Liver (tissue), 3 donors: ENCODE measurements at regions not wholly inside any gene's neighbourhood (a gene's known extent, or its start where the extent isn't known, plus 50 kb on each side); places are given as distances from the start of the nearest gene placed in this dataset.

ENCODE experiments used
- CTCF ChIP-seq: fragments of 150-350 bp; IDR thresholded peaks from 2 replicates; pipeline ENCODE4 v1.5.1; 2017; ENCODE audit warnings: improper control_type of control experiment, low read depth, low read length; ENCODE audit not compliant: missing input control
- EGR1 ChIP-seq, 2 donors: IDR thresholded peaks; 2 replicates each; pipeline ENCODE4 v1.6.1; 2016 to 2018; ENCODE audit warnings: antibody characterized with exemption in 2 of 2, low read depth in 2 of 2
- GABPA ChIP-seq, 2 donors: IDR thresholded peaks in 1 of 2; conservative IDR thresholded peaks in 1 of 2; 2 replicates each; pipeline ENCODE4 v1.6.1; 2016; ENCODE audit warnings: antibody characterized with exemption in 2 of 2, mild to moderate bottlenecking in 1 of 2, moderate library complexity in 1 of 2
- MAX ChIP-seq: IDR thresholded peaks from 2 replicates; pipeline ENCODE4 v1.6.1; 2016; ENCODE audit warnings: antibody characterized with exemption
- REST ChIP-seq: IDR thresholded peaks from 2 replicates; pipeline ENCODE4 v1.6.1; 2016; ENCODE audit warnings: antibody characterized with exemption, mild to moderate bottlenecking
- TAF1 ChIP-seq: conservative IDR thresholded peaks from 2 replicates; pipeline ENCODE4 v1.6.1; 2016; ENCODE audit warnings: antibody characterized with exemption, mild to moderate bottlenecking
- YY1 ChIP-seq: IDR thresholded peaks from 2 replicates; pipeline ENCODE4 v1.6.1; 2016; ENCODE audit warnings: antibody characterized with exemption, mild to moderate bottlenecking
- TF ChIP-seq, protein P1 (sequence below): IDR thresholded peaks from 2 replicates; pipeline ENCODE4 v1.6.1; 2016; ENCODE audit warnings: antibody characterized with exemption
- donor health status: healthy.
- donor health status: healthy.

DNA sequence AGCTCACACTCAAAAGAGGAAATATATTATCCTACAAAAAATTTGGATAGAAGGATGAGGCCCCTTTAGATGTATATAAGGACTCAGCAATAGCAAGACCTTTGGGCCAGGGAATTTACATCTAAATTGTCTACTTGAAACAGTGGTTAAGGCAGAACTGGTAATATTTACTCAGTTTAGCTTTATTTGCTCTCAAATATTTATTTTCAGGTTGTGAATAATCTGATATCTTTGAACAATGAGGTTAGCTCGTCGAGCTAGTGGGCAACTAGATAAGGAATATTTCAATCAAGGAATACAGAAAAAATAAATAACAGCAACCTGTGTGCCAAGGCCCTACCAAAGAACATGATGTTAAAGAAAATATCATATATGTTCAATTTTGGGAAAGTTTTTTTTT is 966.3 kb downstream of the DTWD2 start:
- no peak for TF ChIP-seq CTCF
- no peak for TF ChIP-seq EGR1 (IDR thresholded peaks at IDR 0.05; ENCODE audit: low read depth in 2 of 2)
- TF ChIP-seq, protein P1, sequence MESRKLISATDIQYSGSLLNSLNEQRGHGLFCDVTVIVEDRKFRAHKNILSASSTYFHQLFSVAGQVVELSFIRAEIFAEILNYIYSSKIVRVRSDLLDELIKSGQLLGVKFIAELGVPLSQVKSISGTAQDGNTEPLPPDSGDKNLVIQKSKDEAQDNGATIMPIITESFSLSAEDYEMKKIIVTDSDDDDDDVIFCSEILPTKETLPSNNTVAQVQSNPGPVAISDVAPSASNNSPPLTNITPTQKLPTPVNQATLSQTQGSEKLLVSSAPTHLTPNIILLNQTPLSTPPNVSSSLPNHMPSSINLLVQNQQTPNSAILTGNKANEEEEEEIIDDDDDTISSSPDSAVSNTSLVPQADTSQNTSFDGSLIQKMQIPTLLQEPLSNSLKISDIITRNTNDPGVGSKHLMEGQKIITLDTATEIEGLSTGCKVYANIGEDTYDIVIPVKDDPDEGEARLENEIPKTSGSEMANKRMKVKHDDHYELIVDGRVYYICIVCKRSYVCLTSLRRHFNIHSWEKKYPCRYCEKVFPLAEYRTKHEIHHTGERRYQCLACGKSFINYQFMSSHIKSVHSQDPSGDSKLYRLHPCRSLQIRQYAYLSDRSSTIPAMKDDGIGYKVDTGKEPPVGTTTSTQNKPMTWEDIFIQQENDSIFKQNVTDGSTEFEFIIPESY = no peak
- TF ChIP-seq YY1 = no peak
- TF ChIP-seq TAF1 = no peak
- no peak for TF ChIP-seq MAX
- TF ChIP-seq GABPA (IDR thresholded peaks at IDR 0.05 in 1 of 2, conservative IDR thresholded peaks at IDR 0.05 in 1 of 2) = no peak
- TF ChIP-seq REST = no peak
